Endothelial cell of umbilical vein (primary cell): ENCODE measurements at regions not wholly inside any gene's neighbourhood (a gene's known extent, or its start where the extent isn't known, plus 50 kb on each side); places are given as distances from the start of the nearest gene placed in this dataset.

Source experiments
- EZH2 ChIP-seq: IDR thresholded peaks from 2 replicates; pipeline ENCODE4 v1.6.1; 2012; ENCODE audit warnings: borderline replicate concordance, low read depth, mild to moderate bottlenecking, moderate library complexity, low read length, inconsistent platforms; ENCODE audit not compliant: severe bottlenecking
- FOS ChIP-seq: IDR thresholded peaks from 2 replicates; pipeline ENCODE4 v1.6.1; 2011; ENCODE audit warnings: mild to moderate bottlenecking, low read length, moderate library complexity, borderline replicate concordance; ENCODE audit not compliant: insufficient read depth
- JUN ChIP-seq: IDR thresholded peaks from 2 replicates; pipeline ENCODE4 v1.6.1; 2011; ENCODE audit warnings: borderline replicate concordance, low read depth; ENCODE audit not compliant: insufficient read length, insufficient read depth
- MYC ChIP-seq: IDR thresholded peaks from one replicate; pipeline ENCODE4 v1.6.1; 2011; ENCODE audit warnings: mild to moderate bottlenecking, low read depth, low read length
- POLR2A ChIP-seq: IDR thresholded peaks from 2 replicates; pipeline ENCODE4 v1.6.1; 2012; ENCODE audit warnings: low read depth, mild to moderate bottlenecking, control low read depth, low read length
- POLR2AphosphoS5 ChIP-seq: IDR thresholded peaks from 2 replicates; pipeline ENCODE4 v1.6.1; 2012; ENCODE audit warnings: low read depth, mild to moderate bottlenecking, control low read depth, low read length, moderate library complexity; ENCODE audit not compliant: insufficient read depth
- TF ChIP-seq, protein P1 (sequence below), 2 donors: IDR thresholded peaks; 1 replicate in 1 of 2; 2 replicates in 1 of 2; pipeline ENCODE4 v1.5.1; 2011; ENCODE audit warnings: low read length in 2 of 2, mild to moderate bottlenecking in 2 of 2, moderate library complexity in 2 of 2, control low read depth in 1 of 2, inconsistent platforms in 1 of 2, low read depth in 1 of 2; ENCODE audit not compliant: insufficient read depth in 1 of 2; ENCODE audit errors: extremely low read depth in 1 of 2
- TF ChIP-seq, protein P2 (sequence below): IDR thresholded peaks from 2 replicates; pipeline ENCODE4 v1.6.1; 2011; ENCODE audit not compliant: insufficient read depth, insufficient read length

DNA sequence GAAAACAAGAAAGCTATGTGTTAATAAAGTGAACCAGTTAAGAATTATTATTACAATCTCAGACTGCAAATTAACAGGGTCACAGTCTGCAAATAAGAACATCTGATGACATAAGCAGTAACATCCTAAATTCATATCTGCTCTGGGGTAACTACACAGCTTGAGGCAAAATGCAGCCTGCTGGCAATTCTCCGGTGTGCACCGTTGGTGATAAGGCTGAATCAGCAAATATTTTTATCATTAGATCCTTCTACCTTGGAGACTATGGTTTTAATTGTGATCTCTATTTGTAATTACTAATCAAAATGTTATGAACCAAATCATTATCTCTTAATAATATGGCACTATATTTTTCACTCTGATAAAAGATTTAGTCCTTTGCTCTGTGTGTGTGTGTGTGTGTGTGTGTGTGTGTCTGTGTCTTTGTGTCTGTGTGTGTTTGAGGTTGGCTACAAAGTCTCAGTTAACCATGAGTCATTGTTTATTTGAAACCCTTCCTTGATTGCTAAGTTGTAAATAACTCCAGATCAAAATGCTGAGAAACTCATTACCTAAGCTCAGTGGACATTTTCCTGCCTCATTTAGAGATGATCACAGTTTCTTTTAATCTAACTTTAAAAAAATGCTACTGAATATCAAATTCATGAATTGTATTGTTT, 442.6 kb downstream of the GXYLT1 start:
- TF ChIP-seq EZH2 (no peak), POLR2A (no peak), MYC (no peak), FOS (no peak), POLR2AphosphoS5 (no peak), JUN (no peak)
- TF ChIP-seq, protein P1, sequence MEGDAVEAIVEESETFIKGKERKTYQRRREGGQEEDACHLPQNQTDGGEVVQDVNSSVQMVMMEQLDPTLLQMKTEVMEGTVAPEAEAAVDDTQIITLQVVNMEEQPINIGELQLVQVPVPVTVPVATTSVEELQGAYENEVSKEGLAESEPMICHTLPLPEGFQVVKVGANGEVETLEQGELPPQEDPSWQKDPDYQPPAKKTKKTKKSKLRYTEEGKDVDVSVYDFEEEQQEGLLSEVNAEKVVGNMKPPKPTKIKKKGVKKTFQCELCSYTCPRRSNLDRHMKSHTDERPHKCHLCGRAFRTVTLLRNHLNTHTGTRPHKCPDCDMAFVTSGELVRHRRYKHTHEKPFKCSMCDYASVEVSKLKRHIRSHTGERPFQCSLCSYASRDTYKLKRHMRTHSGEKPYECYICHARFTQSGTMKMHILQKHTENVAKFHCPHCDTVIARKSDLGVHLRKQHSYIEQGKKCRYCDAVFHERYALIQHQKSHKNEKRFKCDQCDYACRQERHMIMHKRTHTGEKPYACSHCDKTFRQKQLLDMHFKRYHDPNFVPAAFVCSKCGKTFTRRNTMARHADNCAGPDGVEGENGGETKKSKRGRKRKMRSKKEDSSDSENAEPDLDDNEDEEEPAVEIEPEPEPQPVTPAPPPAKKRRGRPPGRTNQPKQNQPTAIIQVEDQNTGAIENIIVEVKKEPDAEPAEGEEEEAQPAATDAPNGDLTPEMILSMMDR (IDR thresholded peaks at IDR 0.05; ENCODE audit: extremely low read depth in 1 of 2, insufficient read depth in 1 of 2, low read depth in 1 of 2, low read length in 2 of 2): no peak
- TF ChIP-seq, protein P2, sequence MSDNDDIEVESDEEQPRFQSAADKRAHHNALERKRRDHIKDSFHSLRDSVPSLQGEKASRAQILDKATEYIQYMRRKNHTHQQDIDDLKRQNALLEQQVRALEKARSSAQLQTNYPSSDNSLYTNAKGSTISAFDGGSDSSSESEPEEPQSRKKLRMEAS: no peak
